ENCODE measurements at regions not wholly inside any gene's neighbourhood (a gene's known extent, or its start where the extent isn't known, plus 50 kb on each side); places are given as distances from the start of the nearest gene placed in this dataset.

GRCh38 chr20:59451066-59451630, 150.7 kb downstream of the EDN3 start:
- no peaks in the 10 kb centered on the region for H3K36me3 ChIP-seq (replicated peaks)
- in situ Hi-C loops (cut with MboI; ENCODE audit: low sequenced_read_pairs), result loop anchor here (25.0 kb wide), 1 partner anchor 589 kb away; the partner anchor contains the start of genes GNAS and GNAS-AS1
- no peak for DNase-seq (ENCODE audit: low spot score in 2 of 2)
- H3K9me3 ChIP-seq, result no peaks in the 10 kb centered on the region
- H3K4me3 ChIP-seq, result no peak overlapping the region
- H3K27me3 ChIP-seq (ENCODE audit: low read depth), result peaks cover 13% of the 10 kb centered on the region; the same call in 1 of the 2 replicates
- no peaks in the 10 kb centered on the region for H3K4me1 ChIP-seq

- H3K4me3 ChIP-seq, result no peak overlapping the region
- peaks cover 13% of the 10 kb centered on the region; the same call in 1 of the 2 replicates for H3K27me3 ChIP-seq (ENCODE audit: low read depth)
- no peaks in the 10 kb centered on the region for H3K9me3 ChIP-seq
- H3K4me1 ChIP-seq, result no peaks in the 10 kb centered on the region
- in situ Hi-C loops (cut with MboI; ENCODE audit: low sequenced_read_pairs), result loop anchor here (25.0 kb wide), 1 partner anchor 589 kb away; the partner anchor contains the start of genes GNAS and GNAS-AS1
- H3K36me3 ChIP-seq (replicated peaks), result no peaks in the 10 kb centered on the region
- no peak for DNase-seq (ENCODE audit: low spot score in 2 of 2)
These were observed 151.2 kb downstream of the EDN3 start for GRCh38 chr20:59451641-59452040.

- Histone ChIP-seq H3K27me3 (ENCODE audit: low read depth) (peaks cover 8% of the 10 kb centered on the region; the same call in 1 of the 2 replicates), H3K4me3 (no peak overlapping the region), H3K9me3 (no peaks in the 10 kb centered on the region), H3K36me3 (replicated peaks) (no peaks in the 10 kb centered on the region), H3K4me1 (no peaks in the 10 kb centered on the region)
- DNase-seq (ENCODE audit: low spot score in 2 of 2), result no peak
- in situ Hi-C loops (cut with MboI; ENCODE audit: low sequenced_read_pairs), result loop anchor here (25.0 kb wide), 1 partner anchor 591 kb away; the partner anchor contains the start of genes GNAS and GNAS-AS1
These were observed 151.5 kb upstream of the PHACTR3 start for GRCh38 chr20:59452856-59453255.

- Histone ChIP-seq H3K4me1 (no peaks in the 10 kb centered on the region), H3K9me3 (no peaks in the 10 kb centered on the region), H3K27me3 (ENCODE audit: low read depth) (no peaks in the 10 kb centered on the region), H3K36me3 (replicated peaks) (no peaks in the 10 kb centered on the region), H3K4me3 (no peak overlapping the region)
- DNase-seq (ENCODE audit: low spot score in 2 of 2), result no peak
- in situ Hi-C loops (cut with MboI; ENCODE audit: low sequenced_read_pairs), result loop anchor here (25.0 kb wide), 1 partner anchor 592 kb away; the partner anchor contains the start of genes GNAS and GNAS-AS1
These were observed 150.4 kb upstream of the PHACTR3 start for GRCh38 chr20:59453759-59454560.

- in situ Hi-C loops (cut with MboI; ENCODE audit: low sequenced_read_pairs), result loop anchor here (25.0 kb wide), 1 partner anchor 593 kb away; the partner anchor contains the start of genes GNAS and GNAS-AS1
- H3K4me1 ChIP-seq, result no peaks in the 10 kb centered on the region
- H3K4me3 ChIP-seq, result no peak overlapping the region
- no peaks in the 10 kb centered on the region for H3K36me3 ChIP-seq (replicated peaks)
- H3K9me3 ChIP-seq, result no peaks in the 10 kb centered on the region
- no peaks in the 10 kb centered on the region for H3K27me3 ChIP-seq (ENCODE audit: low read depth)
- peak in 1 of 2 experiments; percentile 31 for DNase-seq (ENCODE audit: low spot score in 2 of 2)
These were observed 148.7 kb upstream of the PHACTR3 start for GRCh38 chr20:59455402-59456341.

- H3K27me3 ChIP-seq (ENCODE audit: low read depth), result no peaks in the 10 kb centered on the region
- H3K36me3 ChIP-seq (replicated peaks), result no peaks in the 10 kb centered on the region
- in situ Hi-C loops (cut with MboI; ENCODE audit: low sequenced_read_pairs), result loop anchor here (25.0 kb wide), 1 partner anchor 594 kb away; the partner anchor contains the start of genes GNAS and GNAS-AS1
- H3K4me3 ChIP-seq, result no peak overlapping the region
- H3K9me3 ChIP-seq, result no peaks in the 10 kb centered on the region
- no peaks in the 10 kb centered on the region for H3K4me1 ChIP-seq
- no peak for DNase-seq (ENCODE audit: low spot score in 2 of 2)
These were observed 147.7 kb upstream of the PHACTR3 start for GRCh38 chr20:59456342-59457279.

- Histone ChIP-seq H3K9me3 (no peaks in the 10 kb centered on the region), H3K4me1 (no peaks in the 10 kb centered on the region), H3K27me3 (ENCODE audit: low read depth) (no peaks in the 10 kb centered on the region), H3K36me3 (replicated peaks) (no peaks in the 10 kb centered on the region), H3K4me3 (no peak overlapping the region)
- DNase-seq (ENCODE audit: low spot score in 2 of 2), result no peak
- in situ Hi-C loops (cut with MboI; ENCODE audit: low sequenced_read_pairs), result loop anchor here (25.0 kb wide), 1 partner anchor 596 kb away; the partner anchor contains the start of genes GNAS and GNAS-AS1
These were observed 145.7 kb upstream of the PHACTR3 start for GRCh38 chr20:59458645-59459044.

GRCh38 chr20:59459586-59459985, 144.8 kb upstream of the PHACTR3 start:
- Histone ChIP-seq H3K4me1 (no peaks in the 10 kb centered on the region), H3K9me3 (no peaks in the 10 kb centered on the region), H3K27me3 (ENCODE audit: low read depth) (no peaks in the 10 kb centered on the region), H3K4me3 (no peak overlapping the region), H3K36me3 (replicated peaks) (no peaks in the 10 kb centered on the region)
- in situ Hi-C loops (cut with MboI; ENCODE audit: low sequenced_read_pairs), result loop anchor here (25.0 kb wide), 1 partner anchor 597 kb away; the partner anchor contains the start of genes GNAS and GNAS-AS1
- no peak for DNase-seq (ENCODE audit: low spot score in 2 of 2)

- H3K9me3 ChIP-seq, result no peaks in the 10 kb centered on the region
- H3K27me3 ChIP-seq (ENCODE audit: low read depth), result no peaks in the 10 kb centered on the region
- DNase-seq (ENCODE audit: low spot score in 2 of 2), result no peak
- in situ Hi-C loops (cut with MboI; ENCODE audit: low sequenced_read_pairs), result loop anchor here (25.0 kb wide), 1 partner anchor 598 kb away; the partner anchor contains the start of genes GNAS and GNAS-AS1
- no peaks in the 10 kb centered on the region for H3K36me3 ChIP-seq (replicated peaks)
- no peaks in the 10 kb centered on the region for H3K4me1 ChIP-seq
- H3K4me3 ChIP-seq, result no peak overlapping the region
These were observed 144.0 kb upstream of the PHACTR3 start for GRCh38 chr20:59460352-59460751.

- no peaks in the 10 kb centered on the region for H3K9me3 ChIP-seq
- no peaks in the 10 kb centered on the region for H3K27me3 ChIP-seq (ENCODE audit: low read depth)
- no peaks in the 10 kb centered on the region for H3K4me1 ChIP-seq
- DNase-seq (ENCODE audit: low spot score in 2 of 2), result no peak
- no peak overlapping the region for H3K4me3 ChIP-seq
- in situ Hi-C loops (cut with MboI; ENCODE audit: low sequenced_read_pairs), result loop anchor here (25.0 kb wide), 1 partner anchor 599 kb away; the partner anchor contains the start of genes GNAS and GNAS-AS1
- no peaks in the 10 kb centered on the region for H3K36me3 ChIP-seq (replicated peaks)
These were observed 142.8 kb upstream of the PHACTR3 start for GRCh38 chr20:59461526-59461925.

GRCh38 chr20:59462249-59462648, 142.1 kb upstream of the PHACTR3 start:
- H3K36me3 ChIP-seq (replicated peaks), result no peaks in the 10 kb centered on the region
- H3K4me1 ChIP-seq, result no peaks in the 10 kb centered on the region
- no peak for DNase-seq (ENCODE audit: low spot score in 2 of 2)
- in situ Hi-C loops (cut with MboI; ENCODE audit: low sequenced_read_pairs), result loop anchor here (25.0 kb wide), 1 partner anchor 600 kb away; the partner anchor contains the start of genes GNAS and GNAS-AS1
- no peaks in the 10 kb centered on the region for H3K27me3 ChIP-seq (ENCODE audit: low read depth)
- H3K4me3 ChIP-seq, result no peak overlapping the region
- no peaks in the 10 kb centered on the region for H3K9me3 ChIP-seq

GRCh38 chr20:59463541-59463940, 140.8 kb upstream of the PHACTR3 start:
- H3K36me3 ChIP-seq (replicated peaks), result no peaks in the 10 kb centered on the region
- H3K27me3 ChIP-seq (ENCODE audit: low read depth), result no peaks in the 10 kb centered on the region
- no peak overlapping the region for H3K4me3 ChIP-seq
- H3K4me1 ChIP-seq, result no peaks in the 10 kb centered on the region
- in situ Hi-C loops (cut with MboI; ENCODE audit: low sequenced_read_pairs), result loop anchor here (25.0 kb wide), 1 partner anchor 601 kb away; the partner anchor contains the start of genes GNAS and GNAS-AS1
- DNase-seq (ENCODE audit: low spot score in 2 of 2), result no peak
- H3K9me3 ChIP-seq, result no peaks in the 10 kb centered on the region

All from HAP-1 (cell line).